ENCODE measurements at regions not wholly inside any gene's neighbourhood (a gene's known extent, or its start where the extent isn't known, plus 50 kb on each side); places are given as distances from the start of the nearest gene placed in this dataset.

DNA sequence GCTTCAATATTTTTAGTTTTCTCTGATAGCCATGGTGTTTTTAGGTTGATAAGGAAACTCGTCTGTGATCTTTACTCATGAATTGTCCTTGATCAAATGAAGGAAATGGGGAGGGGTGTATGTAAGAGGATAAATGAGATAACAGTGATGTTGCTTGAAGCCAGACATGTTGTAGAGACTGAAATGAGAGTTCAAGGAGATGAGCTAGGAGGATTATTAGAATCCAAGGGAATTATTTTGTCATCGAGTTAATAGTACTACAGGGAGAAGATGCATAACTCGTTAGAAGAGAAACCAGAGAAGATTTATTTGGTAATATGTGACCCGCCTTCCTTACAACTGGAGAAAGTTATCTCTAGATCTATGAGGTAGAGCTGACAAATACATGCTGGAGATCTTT, 371.3 kb upstream of the DDHD1 start:
- Histone ChIP-seq H3K9ac (no peak overlapping the region), H3K27me3 (ENCODE audit: insufficient read depth) (no peaks in the 10 kb centered on the region), H3K27ac (ENCODE audit: low read depth in 2 of 2, low read length in 1 of 2) (no peak overlapping the region), H3K4me1 (ENCODE audit: control insufficient read depth in 1 of 2, insufficient read depth in 2 of 2, low read depth in 1 of 2, low read length in 1 of 2) (peaks cover 0 to 2% of the 10 kb centered on the region in 2 experiments; a peak in 1 of 4 replicates), H3F3A (replicated peaks; ENCODE audit: insufficient read depth) (no peaks in the 10 kb centered on the region), H3K4me2 (no peak overlapping the region), H3K9me2 (no peaks in the 10 kb centered on the region), H3K36me3 (replicated peaks in 1 of 2; ENCODE audit: control insufficient read depth in 1 of 2, insufficient read depth in 2 of 2, low read length in 1 of 2) (no peaks in the 10 kb centered on the region), H3K4me3 (ENCODE audit: low read depth in 2 of 2, low read length in 1 of 2) (no peak overlapping the region), H3K79me2 (ENCODE audit: insufficient read depth) (no peaks in the 10 kb centered on the region), H4K20me1 (ENCODE audit: insufficient read depth) (no peaks in the 10 kb centered on the region), H3K9me3 (no peaks in the 10 kb centered on the region), H2AFZ (ENCODE audit: low read depth) (no peak overlapping the region)
- ChIA-PET POLR2A (no interaction called here), CTCF (interaction anchor here (2.3 to 8.2 kb wide), 2 partner anchors 14 to 824 kb away, joined by 10 to 50 read pairs; no protein-coding TSS in a partner anchor)
- 21% methylated on average over 4 of the region's 4 CpGs for WGBS (ENCODE audit: low lambda C conversion rate)
- TF ChIP-seq RFX5 (IDR thresholded peaks at IDR 0.05; ENCODE audit: low read length) (no peak), POLR2AphosphoS5 (IDR thresholded peaks at IDR 0.05; ENCODE audit: low read depth, low read length) (no peak), MXI1 (IDR thresholded peaks at IDR 0.05; ENCODE audit: low read depth, low read length) (no peak), TEAD4 (IDR thresholded peaks at IDR 0.05; ENCODE audit: borderline replicate concordance, insufficient read depth) (no peak), ELF1 (IDR thresholded peaks at IDR 0.05) (no peak), JUND (IDR thresholded peaks at IDR 0.05) (no peak), SIN3A (IDR thresholded peaks at IDR 0.05; ENCODE audit: borderline replicate concordance, low read depth, low read length) (no peak), SMC3 (IDR thresholded peaks at IDR 0.05; ENCODE audit: low read depth, low read length) (no peak), FOXM1 (IDR thresholded peaks at IDR 0.05; ENCODE audit: low read depth) (no peak), EP300 (IDR thresholded peaks at IDR 0.05; ENCODE audit: borderline replicate concordance in 1 of 2, low read depth in 1 of 2, low read length in 1 of 2) (no peak), GATA2 (CRISPR knock-in tag; IDR thresholded peaks at IDR 0.05) (no peak), YY1 (IDR thresholded peaks at IDR 0.05; ENCODE audit: low read depth) (no peak), EZH2phosphoT487 (IDR thresholded peaks at IDR 0.05; ENCODE audit: borderline replicate concordance, low read depth) (no peak), MEF2A (IDR thresholded peaks at IDR 0.05; ENCODE audit: borderline replicate concordance, low read depth) (no peak), GABPA (IDR thresholded peaks at IDR 0.05; ENCODE audit: low read depth) (no peak)
- TF ChIP-seq, protein P1, sequence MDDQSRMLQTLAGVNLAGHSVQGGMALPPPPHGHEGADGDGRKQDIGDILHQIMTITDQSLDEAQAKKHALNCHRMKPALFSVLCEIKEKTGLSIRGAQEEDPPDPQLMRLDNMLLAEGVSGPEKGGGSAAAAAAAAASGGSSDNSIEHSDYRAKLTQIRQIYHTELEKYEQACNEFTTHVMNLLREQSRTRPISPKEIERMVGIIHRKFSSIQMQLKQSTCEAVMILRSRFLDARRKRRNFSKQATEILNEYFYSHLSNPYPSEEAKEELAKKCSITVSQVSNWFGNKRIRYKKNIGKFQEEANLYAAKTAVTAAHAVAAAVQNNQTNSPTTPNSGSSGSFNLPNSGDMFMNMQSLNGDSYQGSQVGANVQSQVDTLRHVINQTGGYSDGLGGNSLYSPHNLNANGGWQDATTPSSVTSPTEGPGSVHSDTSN (IDR thresholded peaks at IDR 0.05): no peak
- TF ChIP-seq, protein P2, sequence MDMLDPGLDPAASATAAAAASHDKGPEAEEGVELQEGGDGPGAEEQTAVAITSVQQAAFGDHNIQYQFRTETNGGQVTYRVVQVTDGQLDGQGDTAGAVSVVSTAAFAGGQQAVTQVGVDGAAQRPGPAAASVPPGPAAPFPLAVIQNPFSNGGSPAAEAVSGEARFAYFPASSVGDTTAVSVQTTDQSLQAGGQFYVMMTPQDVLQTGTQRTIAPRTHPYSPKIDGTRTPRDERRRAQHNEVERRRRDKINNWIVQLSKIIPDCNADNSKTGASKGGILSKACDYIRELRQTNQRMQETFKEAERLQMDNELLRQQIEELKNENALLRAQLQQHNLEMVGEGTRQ (IDR thresholded peaks at IDR 0.05; ENCODE audit: borderline replicate concordance, low read depth, low read length): no peak
- TF ChIP-seq, protein P3, sequence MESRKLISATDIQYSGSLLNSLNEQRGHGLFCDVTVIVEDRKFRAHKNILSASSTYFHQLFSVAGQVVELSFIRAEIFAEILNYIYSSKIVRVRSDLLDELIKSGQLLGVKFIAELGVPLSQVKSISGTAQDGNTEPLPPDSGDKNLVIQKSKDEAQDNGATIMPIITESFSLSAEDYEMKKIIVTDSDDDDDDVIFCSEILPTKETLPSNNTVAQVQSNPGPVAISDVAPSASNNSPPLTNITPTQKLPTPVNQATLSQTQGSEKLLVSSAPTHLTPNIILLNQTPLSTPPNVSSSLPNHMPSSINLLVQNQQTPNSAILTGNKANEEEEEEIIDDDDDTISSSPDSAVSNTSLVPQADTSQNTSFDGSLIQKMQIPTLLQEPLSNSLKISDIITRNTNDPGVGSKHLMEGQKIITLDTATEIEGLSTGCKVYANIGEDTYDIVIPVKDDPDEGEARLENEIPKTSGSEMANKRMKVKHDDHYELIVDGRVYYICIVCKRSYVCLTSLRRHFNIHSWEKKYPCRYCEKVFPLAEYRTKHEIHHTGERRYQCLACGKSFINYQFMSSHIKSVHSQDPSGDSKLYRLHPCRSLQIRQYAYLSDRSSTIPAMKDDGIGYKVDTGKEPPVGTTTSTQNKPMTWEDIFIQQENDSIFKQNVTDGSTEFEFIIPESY (IDR thresholded peaks at IDR 0.05; ENCODE audit: borderline replicate concordance, low read depth): no peak
- TF ChIP-seq, protein P4, sequence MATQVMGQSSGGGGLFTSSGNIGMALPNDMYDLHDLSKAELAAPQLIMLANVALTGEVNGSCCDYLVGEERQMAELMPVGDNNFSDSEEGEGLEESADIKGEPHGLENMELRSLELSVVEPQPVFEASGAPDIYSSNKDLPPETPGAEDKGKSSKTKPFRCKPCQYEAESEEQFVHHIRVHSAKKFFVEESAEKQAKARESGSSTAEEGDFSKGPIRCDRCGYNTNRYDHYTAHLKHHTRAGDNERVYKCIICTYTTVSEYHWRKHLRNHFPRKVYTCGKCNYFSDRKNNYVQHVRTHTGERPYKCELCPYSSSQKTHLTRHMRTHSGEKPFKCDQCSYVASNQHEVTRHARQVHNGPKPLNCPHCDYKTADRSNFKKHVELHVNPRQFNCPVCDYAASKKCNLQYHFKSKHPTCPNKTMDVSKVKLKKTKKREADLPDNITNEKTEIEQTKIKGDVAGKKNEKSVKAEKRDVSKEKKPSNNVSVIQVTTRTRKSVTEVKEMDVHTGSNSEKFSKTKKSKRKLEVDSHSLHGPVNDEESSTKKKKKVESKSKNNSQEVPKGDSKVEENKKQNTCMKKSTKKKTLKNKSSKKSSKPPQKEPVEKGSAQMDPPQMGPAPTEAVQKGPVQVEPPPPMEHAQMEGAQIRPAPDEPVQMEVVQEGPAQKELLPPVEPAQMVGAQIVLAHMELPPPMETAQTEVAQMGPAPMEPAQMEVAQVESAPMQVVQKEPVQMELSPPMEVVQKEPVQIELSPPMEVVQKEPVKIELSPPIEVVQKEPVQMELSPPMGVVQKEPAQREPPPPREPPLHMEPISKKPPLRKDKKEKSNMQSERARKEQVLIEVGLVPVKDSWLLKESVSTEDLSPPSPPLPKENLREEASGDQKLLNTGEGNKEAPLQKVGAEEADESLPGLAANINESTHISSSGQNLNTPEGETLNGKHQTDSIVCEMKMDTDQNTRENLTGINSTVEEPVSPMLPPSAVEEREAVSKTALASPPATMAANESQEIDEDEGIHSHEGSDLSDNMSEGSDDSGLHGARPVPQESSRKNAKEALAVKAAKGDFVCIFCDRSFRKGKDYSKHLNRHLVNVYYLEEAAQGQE (IDR thresholded peaks at IDR 0.05; ENCODE audit: low read depth, low read length): no peak
- no peak for DNase-seq
